CD4-positive, alpha-beta T cell (primary cell): ENCODE measurements at regions not wholly inside any gene's neighbourhood (a gene's known extent, or its start where the extent isn't known, plus 50 kb on each side); places are given as distances from the start of the nearest gene placed in this dataset.

ENCODE experiments used
- ATAC-seq: fragments of 200-7000 bp; cut with Tn5 transposase; one replicate; pipeline ENCODE4 v1.10.0; 2022; ENCODE audit warnings: mild to moderate bottlenecking; ENCODE audit not compliant: poor library complexity
- CTCF ChIA-PET: fragments of 350-600 bp; sonication (Branson Sonifier 250); formaldehyde crosslinking; loops from one replicate; lab custom pipeline; 2021; ENCODE audit warnings: antibody characterized with exemption, inconsistent platforms; lab: Charles Lee
- POLR2A ChIA-PET: fragments of 350-600 bp; sonication (Branson Sonifier 250); formaldehyde crosslinking; loops from one replicate; lab custom pipeline; 2021; ENCODE audit warnings: antibody characterized with exemption, inconsistent platforms; lab: Charles Lee
- DNase-seq, 14 experiments: peaks; one replicate each; pipeline ENCODE4 v3.0.0-alpha.2; 2013 to 2020; ENCODE audit warnings: mixed read lengths in 2 of 14
- H3K27ac ChIP-seq, 2 donors: one replicate each; pipeline versions ENCODE4 v1.5.1 to v1.7.0; 2013; ENCODE audit warnings: low read length in 2 of 2, low read depth in 1 of 2, mild to moderate bottlenecking in 1 of 2
- H3K27me3 ChIP-seq, 2 experiments: 1 replicate in 1 of 2; 2 replicates in 1 of 2; pipeline versions ENCODE4 v1.6.1 to v1.7.0; 2013; ENCODE audit warnings: low read length in 2 of 2, control low read depth in 1 of 2, mild to moderate bottlenecking in 1 of 2, moderate library complexity in 1 of 2; ENCODE audit not compliant: insufficient read depth in 2 of 2, control insufficient read depth in 1 of 2
- H3K36me3 ChIP-seq: one replicate; pipeline ENCODE4 v1.6.1; 2013; ENCODE audit warnings: low read length, control low read depth; ENCODE audit not compliant: insufficient read depth
- H3K4me1 ChIP-seq: one replicate; pipeline ENCODE4 v1.6.1; 2013; ENCODE audit warnings: low read length, control low read depth; ENCODE audit not compliant: insufficient read depth
- H3K4me3 ChIP-seq: one replicate; pipeline ENCODE4 v1.5.1; 2013; ENCODE audit warnings: mild to moderate bottlenecking, low read length, moderate library complexity
- H3K9me3 ChIP-seq, 2 experiments: 1 replicate in 1 of 2; 2 replicates in 1 of 2; pipeline versions ENCODE4 v1.6.1 to v1.7.0; 2013; ENCODE audit warnings: low read length in 2 of 2, mild to moderate bottlenecking in 2 of 2, control low read depth in 1 of 2, moderate library complexity in 1 of 2; ENCODE audit not compliant: control insufficient read depth in 1 of 2, insufficient read depth in 1 of 2
- H3K27ac Mint-ChIP-seq: one replicate; pipeline ENCODE4 v1.8.0; 2020; ENCODE audit warnings: mixed read lengths
- H3K27me3 Mint-ChIP-seq: one replicate; pipeline ENCODE4 v1.8.0; 2021; ENCODE audit warnings: mixed read lengths
- H3K36me3 Mint-ChIP-seq: one replicate; pipeline ENCODE4 v1.8.0; 2021; ENCODE audit warnings: low read depth, mixed read lengths
- H3K4me1 Mint-ChIP-seq: one replicate; pipeline ENCODE4 v1.8.0; 2021; ENCODE audit warnings: low read depth, mixed read lengths
- H3K4me3 Mint-ChIP-seq: one replicate; pipeline ENCODE4 v1.8.0; 2020; ENCODE audit warnings: mild to moderate bottlenecking, mixed read lengths
- H3K9me3 Mint-ChIP-seq: one replicate; pipeline ENCODE4 v1.8.0; 2020; ENCODE audit warnings: mixed read lengths
- intact Hi-C, 2 experiments: fragments of 100-400 bp; cut with DNase I in 1 of 2; cut with micrococcal nuclease in 1 of 2; formaldehyde crosslinking; loops; one replicate each; pipeline versions ENCODE4 v1.15.1 to v1.9.0; 2023 to 2025; cut with DNase I, micrococcal nuclease
- TF ChIP-seq, protein P1 (sequence below): fragments of 200-600 bp; IDR thresholded peaks from one replicate; pipeline ENCODE4 v1.8.0; 2022; ENCODE audit warnings: antibody characterized with exemption, mild to moderate bottlenecking

DNA sequence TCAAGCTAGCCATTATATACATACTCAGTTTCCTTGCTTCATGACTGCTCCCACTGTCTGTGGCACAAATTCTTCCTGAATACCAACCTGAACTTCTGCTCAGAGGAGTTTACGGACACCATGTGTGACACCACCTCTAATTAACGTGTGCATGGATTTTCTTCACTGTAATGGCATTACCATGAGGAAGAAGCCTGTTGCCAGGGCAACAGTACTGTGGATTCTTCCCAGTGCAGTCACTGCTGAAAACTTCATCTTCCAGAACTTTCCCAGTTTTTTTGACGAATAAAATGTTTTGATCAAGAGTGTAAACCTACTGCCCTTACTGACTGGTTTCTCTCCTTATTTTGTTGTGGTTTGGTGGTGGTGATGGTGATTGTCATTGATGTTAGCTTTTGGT, 444.3 kb upstream of the NRSN1 start:
- ATAC-seq (no peak), DNase-seq (no peak)
- CTCF ChIA-PET: no interaction called here
- H3K36me3 Mint-ChIP-seq: no peaks in the 10 kb centered on the region
- H3K4me1 Mint-ChIP-seq: no peaks in the 10 kb centered on the region
- TF ChIP-seq, protein P1, sequence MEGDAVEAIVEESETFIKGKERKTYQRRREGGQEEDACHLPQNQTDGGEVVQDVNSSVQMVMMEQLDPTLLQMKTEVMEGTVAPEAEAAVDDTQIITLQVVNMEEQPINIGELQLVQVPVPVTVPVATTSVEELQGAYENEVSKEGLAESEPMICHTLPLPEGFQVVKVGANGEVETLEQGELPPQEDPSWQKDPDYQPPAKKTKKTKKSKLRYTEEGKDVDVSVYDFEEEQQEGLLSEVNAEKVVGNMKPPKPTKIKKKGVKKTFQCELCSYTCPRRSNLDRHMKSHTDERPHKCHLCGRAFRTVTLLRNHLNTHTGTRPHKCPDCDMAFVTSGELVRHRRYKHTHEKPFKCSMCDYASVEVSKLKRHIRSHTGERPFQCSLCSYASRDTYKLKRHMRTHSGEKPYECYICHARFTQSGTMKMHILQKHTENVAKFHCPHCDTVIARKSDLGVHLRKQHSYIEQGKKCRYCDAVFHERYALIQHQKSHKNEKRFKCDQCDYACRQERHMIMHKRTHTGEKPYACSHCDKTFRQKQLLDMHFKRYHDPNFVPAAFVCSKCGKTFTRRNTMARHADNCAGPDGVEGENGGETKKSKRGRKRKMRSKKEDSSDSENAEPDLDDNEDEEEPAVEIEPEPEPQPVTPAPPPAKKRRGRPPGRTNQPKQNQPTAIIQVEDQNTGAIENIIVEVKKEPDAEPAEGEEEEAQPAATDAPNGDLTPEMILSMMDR: no peak
- no peak overlapping the region for H3K4me3 Mint-ChIP-seq
- intact Hi-C loops: no loop called here
- no peaks in the 10 kb centered on the region for H3K27me3 Mint-ChIP-seq
- H3K9me3 Mint-ChIP-seq: peaks cover 2% of the 10 kb centered on the region
- no peaks in the 10 kb centered on the region for H3K4me1 ChIP-seq
- H3K27ac Mint-ChIP-seq: no peak overlapping the region
- no peak overlapping the region for H3K27ac ChIP-seq
- peaks cover 0 to 3% of the 10 kb centered on the region in 2 experiments for H3K9me3 ChIP-seq
- H3K36me3 ChIP-seq: no peaks in the 10 kb centered on the region
- H3K27me3 ChIP-seq: no peaks in the 10 kb centered on the region
- POLR2A ChIA-PET: no interaction called here
- H3K4me3 ChIP-seq: no peak overlapping the region

DNA sequence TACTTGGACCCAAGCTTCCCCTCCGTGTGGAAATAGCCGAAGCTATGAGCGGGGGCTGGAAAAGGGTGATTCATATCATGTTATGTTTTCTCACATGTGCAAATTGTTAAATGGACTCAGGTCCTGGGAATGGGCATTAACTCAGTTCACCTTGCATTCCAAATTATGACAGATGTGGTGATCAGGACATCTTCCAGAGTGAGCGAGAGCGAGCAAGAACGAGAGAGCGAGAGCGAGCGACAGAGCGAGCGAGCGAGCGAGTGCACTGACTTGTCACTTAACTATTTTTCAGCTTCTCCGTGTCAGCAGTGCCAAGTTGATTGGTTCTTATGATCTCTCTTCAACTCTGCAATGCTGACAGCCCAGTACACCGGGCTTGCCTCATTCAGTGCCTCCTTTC, 437.4 kb upstream of the NRSN1 start:
- no peak overlapping the region for H3K4me3 Mint-ChIP-seq
- CTCF ChIA-PET: no interaction called here
- no peaks in the 10 kb centered on the region for H3K4me1 Mint-ChIP-seq
- Histone ChIP-seq H3K36me3 (no peaks in the 10 kb centered on the region), H3K4me3 (no peak overlapping the region), H3K27ac (no peak overlapping the region), H3K9me3 (peaks cover 0 to 7% of the 10 kb centered on the region in 2 experiments), H3K4me1 (no peaks in the 10 kb centered on the region), H3K27me3 (no peaks in the 10 kb centered on the region)
- no peaks in the 10 kb centered on the region for H3K27me3 Mint-ChIP-seq
- intact Hi-C loops: no loop called here
- H3K9me3 Mint-ChIP-seq: no peaks in the 10 kb centered on the region
- no peak for ATAC-seq
- no peak overlapping the region for H3K27ac Mint-ChIP-seq
- no peaks in the 10 kb centered on the region for H3K36me3 Mint-ChIP-seq
- no peak for DNase-seq
- POLR2A ChIA-PET: no interaction called here
- TF ChIP-seq, protein P1: no peak

DNA sequence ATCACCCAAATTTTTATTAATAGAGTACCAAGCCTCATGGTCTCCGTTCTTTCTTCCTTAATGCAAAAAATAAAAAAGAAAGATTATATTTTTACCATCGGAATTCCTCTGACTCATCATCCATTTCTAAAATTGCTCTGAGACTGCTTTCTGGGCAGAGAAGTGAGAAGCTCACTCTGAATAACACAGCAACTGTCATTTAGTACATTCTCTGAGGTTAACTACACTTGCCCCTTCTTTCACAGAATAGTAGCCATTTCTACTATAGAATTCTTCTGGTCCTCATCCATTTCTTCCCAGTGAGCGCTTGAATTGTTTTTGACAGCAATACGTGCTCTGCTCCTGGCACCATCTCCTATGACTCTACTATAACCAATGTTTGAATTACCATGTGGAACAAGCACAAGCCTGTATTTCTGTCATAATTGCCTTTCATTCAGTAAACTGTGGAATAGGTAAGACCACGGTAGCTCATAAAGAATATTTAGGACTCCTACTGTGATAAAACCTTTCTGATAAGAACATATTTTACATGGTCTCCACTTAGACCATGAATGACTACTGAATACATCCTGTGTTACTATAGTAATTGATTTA, 435.5 kb upstream of the NRSN1 start:
- no peak overlapping the region for H3K27ac Mint-ChIP-seq
- no peaks in the 10 kb centered on the region for H3K27me3 Mint-ChIP-seq
- Histone ChIP-seq H3K36me3 (no peaks in the 10 kb centered on the region), H3K4me3 (no peak overlapping the region), H3K27ac (no peak overlapping the region), H3K9me3 (peaks cover 0 to 7% of the 10 kb centered on the region in 2 experiments), H3K4me1 (no peaks in the 10 kb centered on the region), H3K27me3 (no peaks in the 10 kb centered on the region)
- ATAC-seq (no peak), DNase-seq (no peak)
- no peaks in the 10 kb centered on the region for H3K36me3 Mint-ChIP-seq
- ChIA-PET POLR2A (no interaction called here), CTCF (no interaction called here)
- H3K9me3 Mint-ChIP-seq: no peaks in the 10 kb centered on the region
- H3K4me1 Mint-ChIP-seq: no peaks in the 10 kb centered on the region
- TF ChIP-seq, protein P1: no peak
- intact Hi-C loops: no loop called here
- no peak overlapping the region for H3K4me3 Mint-ChIP-seq
